ENCODE measurements at regions not wholly inside any gene's neighbourhood (a gene's known extent, or its start where the extent isn't known, plus 50 kb on each side); places are given as distances from the start of the nearest gene placed in this dataset.

- no peak for DNase-seq (ENCODE audit: low spot score)
- TF ChIP-seq CTCF (IDR thresholded peaks at IDR 0.05; ENCODE audit: borderline replicate concordance, control extremely low read depth, extremely low read depth, insufficient read depth, missing control alignments): no peak
- in situ Hi-C loops (cut with MboI; ENCODE audit: low sequenced_read_pairs, unreplicated experiment): no loop called here
Observed at GRCh38 chr9:108671794-108672193, 184.0 kb downstream of the ACTL7B start.

GRCh38 chr9:108671176-108671575 is 184.6 kb downstream of the ACTL7B start:
- TF ChIP-seq CTCF (IDR thresholded peaks at IDR 0.05; ENCODE audit: borderline replicate concordance, control extremely low read depth, extremely low read depth, insufficient read depth, missing control alignments): no peak
- in situ Hi-C loops (cut with MboI; ENCODE audit: low sequenced_read_pairs, unreplicated experiment): no loop called here
- no peak for DNase-seq (ENCODE audit: low spot score)

- no peak for DNase-seq (ENCODE audit: low spot score)
- in situ Hi-C loops (cut with MboI; ENCODE audit: low sequenced_read_pairs, unreplicated experiment): no loop called here
- TF ChIP-seq CTCF (IDR thresholded peaks at IDR 0.05; ENCODE audit: borderline replicate concordance, control extremely low read depth, extremely low read depth, insufficient read depth, missing control alignments): no peak
Observed at GRCh38 chr9:108668938-108669335, 186.8 kb downstream of the ACTL7B start.

GRCh38 chr9:108668191-108668937 is 187.4 kb downstream of the ACTL7B start:
- no peak for TF ChIP-seq CTCF (IDR thresholded peaks at IDR 0.05; ENCODE audit: borderline replicate concordance, control extremely low read depth, extremely low read depth, insufficient read depth, missing control alignments)
- DNase-seq (ENCODE audit: low spot score): no peak
- in situ Hi-C loops (cut with MboI; ENCODE audit: low sequenced_read_pairs, unreplicated experiment): no loop called here

GRCh38 chr9:108666240-108666784 is 189.5 kb downstream of the ACTL7B start:
- TF ChIP-seq CTCF (IDR thresholded peaks at IDR 0.05; ENCODE audit: borderline replicate concordance, control extremely low read depth, extremely low read depth, insufficient read depth, missing control alignments): no peak
- in situ Hi-C loops (cut with MboI; ENCODE audit: low sequenced_read_pairs, unreplicated experiment): no loop called here
- no peak for DNase-seq (ENCODE audit: low spot score)

- TF ChIP-seq CTCF (IDR thresholded peaks at IDR 0.05; ENCODE audit: borderline replicate concordance, control extremely low read depth, extremely low read depth, insufficient read depth, missing control alignments): no peak
- in situ Hi-C loops (cut with MboI; ENCODE audit: low sequenced_read_pairs, unreplicated experiment): no loop called here
- DNase-seq (ENCODE audit: low spot score): no peak
Observed at GRCh38 chr9:108665521-108666239, 190.1 kb downstream of the ACTL7B start.
